HG02970 (cell line): ENCODE measurements at regions not wholly inside any gene's neighbourhood (a gene's known extent, or its start where the extent isn't known, plus 50 kb on each side); places are given as distances from the start of the nearest gene placed in this dataset.

Experiments used
- ATAC-seq: cut with Tn5 transposase; IDR thresholded peaks from one replicate; pipeline ENCODE4 v1.9.1; 2021; ENCODE audit warnings: mild to moderate bottlenecking, moderate library complexity, moderate number of reproducible peaks; ENCODE audit not compliant: unreplicated experiment, low FRiP score

GRCh38 chr14:62126879-62127478 lies 364.8 kb downstream of the SNAPC1 start:
- ATAC-seq, result no peak

- no peak for ATAC-seq
These were observed 368.2 kb downstream of the SNAPC1 start for GRCh38 chr14:62130441-62130840.

- no peak for ATAC-seq
These were observed 371.7 kb downstream of the SNAPC1 start for GRCh38 chr14:62133776-62134550.

- no peak for ATAC-seq
These were observed 376.4 kb downstream of the SNAPC1 start for GRCh38 chr14:62138593-62138992.

- no peak for ATAC-seq
These were observed 378.9 kb downstream of the SNAPC1 start for GRCh38 chr14:62141139-62141538.

GRCh38 chr14:62143245-62143644 lies 381.0 kb downstream of the SNAPC1 start:
- no peak for ATAC-seq

GRCh38 chr14:62144863-62145262 lies 382.6 kb downstream of the SNAPC1 start:
- ATAC-seq, result no peak

GRCh38 chr14:62146030-62146429 lies 383.8 kb downstream of the SNAPC1 start:
- ATAC-seq, result no peak

GRCh38 chr14:62156052-62156451 lies 393.8 kb downstream of the SNAPC1 start:
- no peak for ATAC-seq

GRCh38 chr14:62158779-62159178 lies 396.6 kb downstream of the SNAPC1 start:
- no peak for ATAC-seq

- ATAC-seq, result no peak
These were observed 397.1 kb downstream of the SNAPC1 start for GRCh38 chr14:62159314-62159713.

GRCh38 chr14:62162998-62163589 lies 400.9 kb downstream of the SNAPC1 start:
- no peak for ATAC-seq

GRCh38 chr14:62168564-62169155 lies 406.4 kb downstream of the SNAPC1 start:
- ATAC-seq, result no peak

GRCh38 chr14:62179367-62180018 lies 417.3 kb downstream of the SNAPC1 start:
- ATAC-seq, result no peak

GRCh38 chr14:62181591-62181990 lies 419.4 kb downstream of the SNAPC1 start:
- ATAC-seq, result no peak

GRCh38 chr14:62185078-62185477 lies 422.9 kb downstream of the SNAPC1 start:
- ATAC-seq, result no peak

- no peak for ATAC-seq
These were observed 425.0 kb downstream of the SNAPC1 start for GRCh38 chr14:62187265-62187664.

GRCh38 chr14:62189698-62190097 lies 427.5 kb downstream of the SNAPC1 start:
- no peak for ATAC-seq

- no peak for ATAC-seq
These were observed 444.2 kb downstream of the SNAPC1 start for GRCh38 chr14:62206456-62206855.

GRCh38 chr14:62209287-62209899 lies 447.2 kb downstream of the SNAPC1 start:
- no peak for ATAC-seq
